HG02870 (cell line): ENCODE measurements at regions not wholly inside any gene's neighbourhood (a gene's known extent, or its start where the extent isn't known, plus 50 kb on each side); places are given as distances from the start of the nearest gene placed in this dataset.

ENCODE experiments used
- ATAC-seq: cut with Tn5 transposase; IDR thresholded peaks from one replicate; pipeline ENCODE4 v1.9.1; 2021; ENCODE audit warnings: mild to moderate bottlenecking, moderate library complexity; ENCODE audit not compliant: unreplicated experiment

DNA sequence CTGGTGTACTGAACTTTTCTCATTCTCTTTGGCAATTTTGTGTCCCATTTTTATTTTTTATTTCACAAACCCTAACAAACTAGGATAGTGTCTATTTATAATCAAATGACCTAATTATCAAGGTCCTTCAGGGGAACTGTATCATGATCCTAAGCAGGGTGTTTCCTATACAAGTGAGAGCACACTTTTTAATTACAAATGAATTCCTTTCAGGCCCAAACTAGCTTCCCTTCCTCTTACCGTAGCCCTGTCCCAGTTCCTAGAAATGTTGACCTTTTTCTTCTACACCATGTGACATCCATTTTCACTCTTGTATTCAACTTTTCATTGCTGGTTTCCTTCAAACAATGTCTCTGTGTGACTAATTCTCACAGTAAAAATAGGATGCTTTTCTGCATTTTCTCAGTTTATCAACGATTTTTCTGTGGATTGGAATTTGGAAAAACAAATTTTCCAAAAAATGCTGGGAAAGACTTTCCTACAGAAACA, 411.4 kb downstream of the CCDC91 start:
- ATAC-seq: no peak

DNA sequence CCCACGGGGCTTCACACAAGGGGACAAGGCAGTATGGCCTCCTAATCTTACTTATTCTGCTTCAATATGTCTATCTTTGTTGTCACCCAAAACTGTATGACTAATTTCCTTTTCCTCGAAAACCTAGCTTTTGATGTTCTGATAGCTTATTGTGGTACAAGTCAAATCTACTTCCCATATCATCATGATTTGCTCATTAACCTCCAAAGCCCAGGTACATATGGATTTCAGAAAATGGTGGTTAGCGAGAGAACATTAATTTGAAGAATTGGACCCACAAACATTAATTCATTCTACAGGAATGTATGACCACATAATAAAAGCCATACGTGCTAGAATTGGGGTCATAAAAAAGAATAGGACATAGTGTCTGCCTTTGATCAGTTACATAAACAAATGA, 412.5 kb downstream of the CCDC91 start:
- no peak for ATAC-seq

- no peak for ATAC-seq
Observed at GRCh38 chr12:28603239-28603638, 413.0 kb downstream of the CCDC91 start.

GRCh38 chr12:28603801-28604200, 413.5 kb downstream of the CCDC91 start:
- no peak for ATAC-seq

- ATAC-seq: no peak
Observed at GRCh38 chr12:28604240-28604639, 414.0 kb downstream of the CCDC91 start.

DNA sequence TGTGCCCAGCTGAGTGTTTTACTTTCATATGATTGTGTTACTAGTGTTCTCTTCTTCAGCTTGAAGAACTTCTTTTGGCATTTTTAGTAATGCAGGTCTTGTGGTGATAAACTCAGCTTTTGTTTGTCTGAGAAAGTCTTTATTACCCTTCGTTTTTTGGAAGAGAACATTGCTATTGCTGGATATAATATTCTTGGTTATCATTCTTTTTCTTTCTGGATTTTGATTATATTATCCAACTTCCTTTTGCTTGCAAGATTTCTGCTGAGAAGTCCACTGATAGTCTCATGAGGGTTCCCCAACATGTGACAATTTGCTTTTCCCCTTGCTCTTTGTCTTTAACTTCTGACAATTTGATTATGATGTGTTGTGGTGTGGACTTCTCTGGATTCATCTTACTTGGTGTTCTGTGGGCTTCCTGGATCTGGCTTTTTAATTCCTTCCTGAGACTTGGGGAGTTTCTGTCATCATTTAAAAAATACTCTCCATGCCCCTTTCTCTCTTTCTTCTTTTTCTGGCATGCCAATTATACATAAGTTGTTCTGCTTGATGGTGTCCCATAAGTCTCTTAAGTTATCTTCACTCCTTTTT, 416.8 kb downstream of the CCDC91 start:
- ATAC-seq: no peak

DNA sequence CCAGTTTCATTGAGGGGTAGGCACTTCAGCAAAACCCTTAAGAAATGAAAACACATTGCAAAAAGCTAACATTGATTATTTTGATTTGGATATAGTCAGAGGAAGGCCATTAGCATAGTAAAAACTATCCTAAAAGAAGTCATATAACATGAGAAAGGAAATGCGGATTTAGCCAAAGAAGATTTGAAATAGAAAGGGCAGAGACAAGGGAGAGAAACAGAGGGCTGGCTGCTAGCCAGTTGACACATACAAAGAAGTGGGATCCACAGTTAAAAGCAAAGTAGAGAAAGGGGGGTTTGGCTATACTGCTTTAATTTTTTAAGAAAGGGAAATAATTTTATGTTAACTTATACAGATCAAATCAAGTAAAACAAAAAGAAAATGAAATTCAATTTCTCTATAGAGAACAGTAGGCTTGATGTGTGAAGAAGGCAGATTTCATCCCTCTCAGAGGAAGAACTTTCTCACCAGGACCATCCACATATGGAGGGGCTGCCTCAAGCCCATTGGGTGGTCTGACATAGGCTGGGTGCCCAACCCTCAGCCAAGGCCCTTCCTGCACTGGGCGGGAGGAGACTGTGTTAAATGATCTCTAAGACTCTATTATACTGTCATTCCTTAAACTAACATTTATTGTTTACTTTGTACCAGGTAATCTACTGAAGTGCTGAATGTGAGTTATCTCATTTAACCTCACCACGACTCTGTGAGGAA, 420.3 kb downstream of the CCDC91 start:
- ATAC-seq: no peak

DNA sequence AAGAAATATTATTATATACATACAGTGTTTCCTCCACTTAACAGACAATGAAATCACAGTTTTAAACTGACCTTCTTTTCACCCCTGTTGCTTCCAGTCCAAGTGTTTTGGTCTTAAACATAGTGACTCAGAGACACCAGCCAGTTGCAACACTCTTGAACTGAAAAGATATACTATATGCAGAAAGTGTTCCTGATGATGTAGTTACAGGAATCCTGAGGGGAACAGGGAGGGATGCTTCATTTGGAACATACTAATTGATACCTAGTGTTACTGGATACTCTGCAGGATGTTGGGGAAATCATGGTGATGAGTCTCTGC, 420.8 kb downstream of the CCDC91 start:
- ATAC-seq: no peak

DNA sequence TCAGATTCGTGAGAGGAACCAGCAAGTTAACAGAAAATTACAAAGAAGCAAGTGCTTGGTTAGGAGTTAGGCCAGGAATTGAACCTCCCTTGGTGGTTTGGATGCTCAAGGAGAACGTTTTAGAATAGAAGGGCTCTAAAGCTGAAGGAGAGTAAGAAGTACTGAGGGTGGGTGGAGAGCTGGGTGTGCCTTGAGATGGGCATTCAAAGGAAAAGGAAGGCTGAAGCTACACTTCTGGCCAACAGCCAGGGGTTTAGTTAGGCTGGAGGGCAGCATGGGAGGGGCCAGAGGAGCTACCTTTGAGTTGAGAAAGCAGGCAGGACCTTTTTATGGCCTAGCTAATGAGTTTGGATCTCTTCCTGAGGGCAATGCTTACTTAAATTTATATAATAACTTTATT, 421.2 kb downstream of the CCDC91 start:
- no peak for ATAC-seq

- ATAC-seq: no peak
Observed at GRCh38 chr12:28618171-28618570, 427.9 kb downstream of the CCDC91 start.

- ATAC-seq: no peak
Observed at GRCh38 chr12:28618772-28619171, 428.5 kb downstream of the CCDC91 start.

DNA sequence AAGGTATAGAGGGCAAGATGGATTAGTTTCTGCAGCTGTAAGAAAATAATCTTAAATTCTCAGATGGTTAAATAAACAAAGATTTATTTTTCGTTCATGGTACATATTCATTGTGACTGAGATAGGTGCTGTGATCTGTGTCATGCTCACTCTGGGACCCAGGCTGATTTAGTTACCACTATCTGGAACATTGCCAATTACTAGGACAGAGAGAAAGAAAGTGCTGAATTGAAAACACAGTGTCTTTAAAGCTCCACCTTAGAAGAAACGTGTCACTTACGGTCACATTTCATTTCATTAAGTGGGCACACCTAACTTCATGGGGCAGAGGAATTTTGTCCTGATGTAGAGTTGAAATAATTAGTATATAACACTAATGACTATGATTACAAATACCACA, 430.0 kb downstream of the CCDC91 start:
- no peak for ATAC-seq

GRCh38 chr12:28622406-28622805, 432.1 kb downstream of the CCDC91 start:
- ATAC-seq: no peak

DNA sequence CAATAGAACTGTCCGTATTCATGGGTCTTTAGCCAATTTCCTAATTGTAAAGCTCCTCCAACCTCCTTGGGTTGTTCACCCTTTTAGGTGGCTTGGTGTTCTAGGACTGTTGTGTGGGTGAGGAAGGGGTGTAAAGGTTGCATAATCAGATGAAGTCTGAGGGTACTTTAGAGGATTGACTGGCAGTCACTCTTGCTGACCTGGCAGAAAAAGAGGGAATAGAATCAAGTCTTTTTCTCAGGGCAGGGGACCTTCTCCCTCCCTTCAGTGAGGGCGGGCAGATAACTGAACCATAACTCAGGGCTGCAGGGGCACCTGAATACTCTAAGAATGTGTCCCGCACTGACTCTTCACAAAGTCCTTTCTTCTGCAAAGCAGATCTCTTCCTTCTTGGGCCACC, 436.2 kb downstream of the CCDC91 start:
- no peak for ATAC-seq

- no peak for ATAC-seq
Observed at GRCh38 chr12:28629691-28630090, 439.4 kb downstream of the CCDC91 start.

DNA sequence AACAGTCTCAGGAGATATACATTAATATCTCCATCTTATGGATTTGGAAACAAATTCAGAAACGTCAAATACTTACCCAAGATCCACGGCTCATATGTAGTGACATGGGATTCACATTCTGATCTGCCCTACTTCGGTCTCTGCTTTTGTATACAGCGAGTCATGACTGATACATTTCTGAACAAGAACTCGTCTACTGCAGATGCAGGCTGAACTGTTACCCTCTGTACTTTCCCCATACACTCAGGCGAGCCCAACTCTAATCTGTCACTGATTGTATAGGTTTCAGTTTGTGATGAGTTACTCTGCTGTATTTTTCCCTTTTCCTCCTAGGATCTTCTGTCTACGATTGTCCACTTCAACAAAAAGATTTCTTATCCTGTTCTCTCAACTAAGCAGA, 441.6 kb downstream of the CCDC91 start:
- no peak for ATAC-seq

DNA sequence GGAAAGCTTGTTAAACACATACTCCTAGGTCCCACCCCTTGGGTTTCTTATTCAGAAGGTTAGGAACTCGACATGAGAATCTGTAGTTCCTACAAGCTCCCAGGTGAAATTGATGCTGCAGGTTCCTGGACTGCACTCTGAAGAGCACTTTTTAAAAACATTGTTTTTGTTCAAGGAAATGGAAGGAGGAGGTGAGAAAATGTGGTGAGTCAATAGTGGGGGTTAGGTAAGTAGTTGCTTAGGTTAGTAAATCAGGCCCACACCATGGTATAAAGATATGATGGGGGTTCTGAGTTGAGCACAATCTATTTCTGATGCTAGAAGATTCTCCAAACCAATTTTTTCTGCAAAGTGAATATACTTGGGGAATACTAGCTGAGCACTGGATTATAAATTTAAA, 450.3 kb downstream of the CCDC91 start:
- ATAC-seq: no peak

DNA sequence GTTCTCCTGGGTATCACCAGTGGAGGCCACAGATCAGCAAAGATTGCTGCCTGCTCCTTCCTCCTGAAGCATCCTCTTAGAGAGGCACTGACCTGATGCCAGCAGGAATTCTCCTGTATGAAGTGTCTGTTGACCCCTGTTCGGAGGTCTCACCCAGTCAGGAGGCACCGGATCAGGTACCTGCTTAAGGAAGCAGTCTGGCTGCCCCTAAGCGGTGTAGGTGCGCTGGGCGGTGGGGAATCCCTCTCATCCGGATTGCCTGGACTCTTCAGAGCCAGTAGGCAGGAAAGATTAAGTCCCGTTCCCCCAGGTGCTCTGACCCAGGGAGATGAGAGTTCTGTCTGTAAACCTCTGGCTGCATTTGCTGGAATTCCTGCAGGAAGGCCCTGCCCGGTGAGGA, 455.2 kb downstream of the CCDC91 start:
- no peak for ATAC-seq

DNA sequence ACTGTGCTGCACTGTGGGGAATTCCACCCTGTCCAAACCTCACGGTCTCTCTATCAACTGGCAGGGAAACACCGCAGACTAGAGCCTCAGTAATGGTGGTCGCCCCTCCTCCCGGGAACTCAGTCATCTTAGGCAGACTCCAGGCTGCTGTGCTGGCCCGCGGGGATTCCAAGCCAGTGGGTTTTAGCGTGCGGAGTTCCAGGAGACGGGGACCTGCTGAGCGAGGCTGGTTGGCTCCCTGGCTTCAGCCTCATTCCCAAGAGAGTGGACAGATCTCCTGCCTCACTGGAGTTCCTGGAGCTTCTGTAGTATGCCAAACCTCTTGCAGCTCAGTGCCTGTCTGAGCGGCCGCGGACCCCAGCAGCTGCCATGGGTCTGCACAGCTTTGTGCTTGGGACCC, 455.6 kb downstream of the CCDC91 start:
- ATAC-seq: no peak

DNA sequence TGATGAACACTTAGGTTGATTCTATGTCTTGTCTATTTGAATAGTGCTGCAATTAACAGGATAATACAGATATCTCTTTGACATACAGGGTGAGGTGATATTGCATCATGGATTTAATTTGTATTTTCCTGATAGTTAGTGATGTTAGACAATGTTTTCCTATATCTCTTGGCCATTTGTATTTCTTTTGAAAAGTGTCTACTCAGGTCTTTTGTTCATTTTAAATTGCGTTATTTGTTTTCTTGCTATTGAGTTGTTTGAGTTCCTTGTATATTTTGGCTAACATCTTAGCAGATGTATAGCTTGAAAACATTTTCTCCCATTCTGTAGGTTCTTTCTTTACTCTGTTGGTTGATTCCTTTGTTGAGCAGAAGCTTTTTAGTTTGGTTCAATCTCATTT, 460.6 kb downstream of the CCDC91 start:
- no peak for ATAC-seq

DNA sequence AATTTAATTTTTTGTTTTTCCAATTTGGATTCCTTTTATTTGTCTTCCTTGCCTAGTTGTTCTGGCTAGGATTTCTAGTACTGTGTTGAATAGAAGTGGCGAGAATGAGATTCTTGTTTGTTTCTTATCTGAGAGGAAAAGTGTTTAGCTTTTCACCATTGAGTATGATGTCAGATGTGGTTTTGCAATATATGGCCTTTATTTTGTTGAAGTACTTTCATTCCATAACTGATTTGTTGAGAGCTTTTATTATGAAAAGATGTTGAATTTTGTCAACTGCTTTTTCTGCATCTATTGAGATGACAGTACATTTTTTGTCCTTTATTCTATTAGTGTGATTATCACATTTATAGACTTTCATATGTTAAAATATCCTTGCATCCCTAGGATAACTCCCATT, 462.0 kb downstream of the CCDC91 start:
- no peak for ATAC-seq

- ATAC-seq: no peak
Observed at GRCh38 chr12:28681980-28682379, 467.1 kb upstream of the FAR2 start.

DNA sequence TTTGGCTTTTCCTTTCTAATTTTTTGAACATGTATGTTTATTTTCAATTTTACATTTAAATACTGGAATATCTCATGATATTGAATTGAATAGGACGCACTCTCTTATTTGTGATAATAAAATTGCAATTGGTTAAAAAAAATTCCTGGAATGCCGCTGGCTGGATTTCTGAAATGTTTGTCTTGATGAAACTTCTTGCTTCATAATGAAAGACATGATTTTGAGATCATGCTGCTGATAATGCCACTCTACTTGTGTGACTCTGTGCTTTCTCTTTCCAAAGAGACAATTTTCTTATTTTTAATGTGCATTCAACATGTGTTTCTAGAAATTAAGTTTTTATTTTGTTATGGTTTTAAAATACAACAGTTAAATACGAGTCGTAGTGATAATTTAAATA, 465.7 kb upstream of the FAR2 start:
- ATAC-seq: no peak
